Ammon's horn (tissue), 1 donor: ENCODE measurements at regions not wholly inside any gene's neighbourhood (a gene's known extent, or its start where the extent isn't known, plus 50 kb on each side); places are given as distances from the start of the nearest gene placed in this dataset.
"Not testable (repeated sequence)": the region's sequence is repeated elsewhere in the genome, so short reads cannot be mapped to it uniquely, and the experiment has no call there.

Experiments
- DNase-seq: peaks from one replicate; pipeline ENCODE4 v3.0.0-alpha.2; 2016; ENCODE audit warnings: low spot score

DNA sequence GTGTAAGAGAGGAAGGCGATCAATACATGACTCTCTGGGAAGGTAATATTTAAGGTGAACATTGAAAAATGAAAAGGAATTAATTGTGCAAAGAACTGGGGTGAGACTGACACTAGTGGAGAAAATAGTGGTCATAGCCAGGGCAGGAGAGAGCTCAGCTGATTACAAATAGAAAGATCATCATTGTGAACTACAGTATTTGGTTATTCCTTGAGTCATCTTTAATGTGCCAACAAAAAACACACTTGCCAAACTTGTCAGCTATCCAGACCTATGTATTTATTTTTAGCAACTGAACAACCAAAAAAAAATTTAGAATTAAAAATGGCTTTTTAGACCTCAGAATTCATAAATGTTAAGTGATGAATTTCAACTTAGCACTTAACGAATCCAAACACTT is 749.8 kb upstream of the CDH9 start:
- DNase-seq, result no peak

DNA sequence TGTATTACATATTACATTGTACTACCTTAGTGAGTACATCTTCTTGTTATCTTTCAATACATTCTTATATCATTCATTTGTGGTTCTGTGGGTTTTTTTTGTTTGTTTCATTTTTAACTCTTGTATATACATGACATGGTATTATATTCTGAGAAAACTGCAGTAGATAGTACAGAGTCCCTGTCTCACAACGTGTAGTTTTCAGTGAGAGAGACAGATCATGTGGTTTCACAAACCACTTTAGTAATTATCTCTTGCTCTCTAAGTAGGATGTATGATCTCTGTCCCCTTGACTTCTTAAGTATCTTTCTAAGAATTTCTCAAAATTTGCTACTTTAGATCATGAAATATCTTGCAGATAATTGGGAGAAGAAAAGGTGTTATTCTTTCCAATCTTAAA is 745.9 kb upstream of the CDH9 start:
- DNase-seq, result no peak

DNA sequence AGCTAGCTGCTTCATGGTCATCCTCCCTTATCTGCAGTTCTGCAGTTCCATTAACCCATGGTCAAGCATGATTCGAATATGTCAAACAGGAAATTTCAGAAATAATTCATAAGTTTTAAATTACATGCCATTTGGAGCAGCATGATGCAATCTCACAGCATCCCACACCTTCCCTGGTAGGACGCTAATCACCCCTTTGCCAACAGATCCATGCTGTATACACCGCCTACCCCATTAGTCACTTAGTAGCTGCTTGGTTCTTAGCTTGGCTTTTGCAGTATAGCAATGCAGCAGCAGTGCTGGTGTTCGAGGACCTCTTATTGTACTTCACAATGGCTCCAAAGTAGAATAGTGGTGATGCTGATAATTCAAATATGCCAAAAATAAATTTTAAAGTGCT is 739.7 kb upstream of the CDH9 start:
- peak; percentile 63 for DNase-seq

DNA sequence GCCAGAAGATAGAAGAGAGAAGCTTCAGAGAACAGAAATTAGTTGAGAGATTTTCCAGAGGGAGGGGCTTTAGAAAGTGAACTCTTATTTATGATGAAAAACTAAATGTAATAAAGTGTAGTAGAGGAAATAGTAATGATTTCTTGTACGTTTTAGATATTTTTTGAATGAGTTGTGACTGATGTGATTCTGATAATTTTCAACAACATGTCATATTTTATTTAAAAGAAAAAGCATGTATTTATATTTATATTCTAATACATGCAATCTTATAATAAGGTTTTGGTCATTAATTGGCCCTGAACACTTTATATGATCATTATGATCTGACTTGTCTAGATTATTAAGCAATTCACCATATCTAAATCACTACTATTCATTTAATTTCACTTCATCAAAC is 735.2 kb upstream of the CDH9 start:
- no peak for DNase-seq

DNA sequence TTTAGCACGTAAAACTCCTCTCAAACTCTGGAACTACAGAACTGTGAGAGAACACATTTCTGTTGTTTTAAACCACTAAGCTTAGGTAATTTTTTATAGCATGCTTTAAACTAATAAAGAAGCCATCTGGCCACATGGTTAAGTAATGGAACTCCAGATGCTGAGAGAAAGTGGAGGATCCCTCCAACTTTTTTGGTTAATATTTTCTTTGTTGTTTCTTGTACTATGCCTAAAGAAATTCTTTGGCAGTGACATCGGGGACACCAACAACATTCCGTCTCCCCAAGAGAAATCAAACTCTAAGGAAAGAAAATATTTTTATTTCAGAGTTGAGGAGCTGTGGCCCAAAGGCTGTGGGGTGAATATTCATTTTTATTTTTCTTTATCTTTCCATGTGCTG is 734.8 kb upstream of the CDH9 start:
- no peak for DNase-seq

DNA sequence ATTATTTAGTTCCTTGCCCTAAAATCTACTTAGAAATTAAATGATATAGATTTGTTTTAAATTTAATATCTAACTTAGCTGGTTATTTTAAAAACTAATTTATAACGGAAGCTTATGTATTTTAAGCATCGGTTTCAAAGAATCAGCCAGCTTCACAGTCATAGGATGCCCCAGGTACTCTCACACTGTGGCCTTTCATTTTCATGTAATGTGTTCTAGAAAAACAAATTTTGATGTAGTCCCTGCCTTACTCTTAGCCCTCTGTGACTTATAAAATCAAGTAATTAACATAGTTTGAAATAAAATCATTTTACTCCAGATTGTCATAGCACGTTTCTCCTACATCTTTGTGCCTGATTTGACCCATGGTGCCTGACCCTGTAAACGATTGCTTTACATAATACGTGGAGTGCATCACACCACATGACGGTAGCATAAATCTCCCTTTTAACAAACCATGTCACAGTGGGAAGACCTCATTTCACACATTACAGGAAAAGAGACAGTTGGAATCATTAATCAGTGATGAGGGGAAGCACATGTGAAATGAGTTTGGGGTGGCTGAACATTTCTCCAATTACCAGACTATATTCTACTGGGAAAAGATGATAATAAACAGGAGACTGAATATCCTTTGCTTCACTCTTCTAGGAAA is 731.5 kb upstream of the CDH9 start:
- no peak for DNase-seq

DNA sequence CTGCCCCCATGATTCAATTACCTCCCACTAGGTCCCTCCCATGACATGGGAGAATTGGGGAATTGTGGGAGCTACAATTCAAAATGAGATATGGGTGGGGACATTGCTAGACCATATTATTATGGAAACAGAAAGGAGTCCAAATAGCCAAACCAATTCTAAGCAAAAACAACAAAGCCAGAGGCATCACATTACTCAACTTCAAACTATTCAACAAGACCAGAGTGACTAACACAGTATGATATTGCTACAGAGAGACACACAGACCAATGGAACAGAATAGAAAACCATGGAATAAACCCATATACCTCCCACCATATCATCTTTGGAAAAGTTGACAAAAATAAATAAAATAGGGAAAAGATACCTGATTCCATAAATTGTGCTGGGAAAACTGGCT is 710.5 kb upstream of the CDH9 start:
- DNase-seq, result no peak

DNA sequence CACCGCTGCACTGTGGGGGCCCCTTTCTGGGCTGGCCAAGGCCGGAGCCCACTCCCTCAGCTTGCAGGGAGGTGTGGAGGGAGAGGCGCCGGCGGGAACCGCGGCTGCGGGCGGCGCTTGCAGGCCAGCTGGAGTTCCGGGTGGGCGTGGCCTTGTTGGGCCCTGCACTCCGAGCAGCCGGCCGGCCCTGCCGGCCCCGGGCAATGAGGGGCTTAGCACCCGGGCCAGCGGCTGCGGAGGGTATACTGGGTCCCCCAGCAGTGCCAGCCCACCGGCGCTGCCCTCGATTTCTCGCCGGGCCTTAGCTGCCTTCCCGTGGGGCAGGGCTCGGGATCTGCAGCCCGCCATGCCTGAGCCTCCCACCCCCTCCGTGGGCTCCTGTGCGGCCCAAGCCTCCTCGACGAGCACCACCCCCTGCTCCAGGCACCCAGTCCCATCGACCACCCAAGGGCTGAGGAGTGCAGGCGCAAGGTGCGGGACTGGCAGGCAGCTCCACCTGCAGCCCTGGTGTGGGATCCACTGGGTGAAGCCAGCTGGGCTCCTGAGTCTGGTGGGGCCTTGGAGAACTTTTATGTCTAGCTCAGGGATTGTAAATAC is 705.1 kb upstream of the CDH9 start:
- not testable (repeated sequence) for DNase-seq

DNA sequence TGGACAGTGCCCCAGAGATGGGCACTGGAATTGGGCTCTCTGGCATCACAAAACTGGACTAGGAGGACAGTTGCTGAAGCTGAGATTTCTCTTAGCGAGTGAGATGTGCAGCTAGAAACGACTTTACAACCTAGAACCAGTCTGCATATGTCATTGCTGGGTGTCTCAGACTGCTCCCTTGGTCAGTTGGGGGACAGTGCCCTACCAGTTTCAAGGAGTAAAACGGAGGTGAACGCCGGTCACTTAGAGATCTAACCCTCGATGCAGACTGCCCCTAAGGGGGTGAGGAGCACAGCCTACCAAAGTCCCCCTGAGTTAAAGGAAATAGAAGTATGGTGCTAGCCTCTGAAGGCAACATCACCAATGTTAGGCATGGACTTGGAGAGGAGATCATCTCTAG is 704.4 kb upstream of the CDH9 start:
- DNase-seq, result no peak

DNA sequence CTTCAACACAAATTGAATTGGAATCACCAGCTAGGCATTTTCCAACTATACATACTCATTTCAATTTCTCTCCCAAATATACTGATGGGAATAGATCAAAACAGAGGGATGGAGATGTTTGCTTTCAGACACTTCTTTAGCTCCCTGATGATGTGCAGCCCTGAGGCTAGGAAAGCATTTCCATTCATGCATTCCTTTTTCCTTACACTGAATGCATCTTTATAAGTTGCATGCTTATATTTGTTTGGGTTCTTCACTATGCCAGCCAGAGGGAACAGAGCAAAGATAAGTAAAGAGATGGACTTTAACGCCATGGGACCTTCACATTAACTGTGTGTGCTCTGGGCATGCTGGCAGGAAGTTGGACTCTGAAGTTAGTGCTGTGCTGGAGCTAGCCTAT is 696.5 kb upstream of the CDH9 start:
- no peak for DNase-seq

DNA sequence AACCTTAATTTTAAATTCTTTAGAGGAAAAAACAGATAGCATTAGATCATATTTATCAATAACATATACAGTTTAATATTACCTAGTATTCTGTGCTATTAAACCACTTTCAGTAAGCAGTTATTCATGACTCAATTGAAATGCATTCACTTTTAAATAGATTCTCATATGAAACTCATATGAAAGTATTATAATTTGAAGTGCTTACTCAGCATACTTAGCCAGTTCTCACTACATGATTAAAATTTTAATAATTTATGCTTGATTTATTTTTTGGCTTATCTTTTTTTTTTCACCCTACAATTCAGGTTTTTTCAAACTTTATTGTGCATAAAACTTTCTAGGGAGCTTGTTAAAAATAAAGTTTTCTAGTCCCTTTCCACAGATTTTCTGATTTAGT is 694.9 kb upstream of the CDH9 start:
- DNase-seq, result no peak

DNA sequence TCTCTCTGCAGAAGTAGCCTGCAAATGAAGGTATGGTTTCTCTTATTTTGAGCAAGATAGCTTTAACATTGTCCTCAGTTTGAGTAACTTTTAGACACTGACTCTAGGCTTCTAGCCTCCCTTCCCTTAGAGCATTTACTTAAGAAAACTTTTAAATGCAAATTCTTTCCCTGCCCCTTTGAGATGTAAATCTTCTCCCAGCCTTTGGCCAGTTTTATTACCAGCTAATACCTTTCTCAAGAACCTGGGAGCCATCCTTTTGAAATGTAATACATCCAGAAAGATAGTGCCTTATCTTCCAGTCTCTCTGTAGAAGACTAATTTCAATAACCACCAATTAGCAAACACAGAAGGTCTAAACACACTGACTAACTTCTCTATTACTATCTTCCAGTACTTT is 688.9 kb upstream of the CDH9 start:
- DNase-seq, result no peak

DNA sequence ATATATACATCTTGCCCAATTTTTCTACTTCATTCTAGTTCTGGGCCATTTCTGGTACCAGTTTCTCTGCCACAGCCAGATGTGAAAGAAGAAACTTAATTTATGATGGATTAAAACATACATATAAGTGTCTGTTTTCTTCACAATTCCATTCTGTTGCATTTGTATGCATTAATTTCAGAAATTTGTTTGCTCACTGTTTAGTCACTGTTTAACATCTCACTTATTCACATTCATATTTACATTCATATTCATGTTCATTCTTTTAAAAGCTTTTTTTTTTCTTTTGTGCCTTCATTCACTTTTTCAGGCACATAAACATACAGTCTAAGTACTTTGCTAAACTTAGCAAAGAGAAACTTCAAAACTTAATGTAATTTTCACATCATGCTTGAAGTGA is 684.0 kb upstream of the CDH9 start:
- no peak for DNase-seq

DNA sequence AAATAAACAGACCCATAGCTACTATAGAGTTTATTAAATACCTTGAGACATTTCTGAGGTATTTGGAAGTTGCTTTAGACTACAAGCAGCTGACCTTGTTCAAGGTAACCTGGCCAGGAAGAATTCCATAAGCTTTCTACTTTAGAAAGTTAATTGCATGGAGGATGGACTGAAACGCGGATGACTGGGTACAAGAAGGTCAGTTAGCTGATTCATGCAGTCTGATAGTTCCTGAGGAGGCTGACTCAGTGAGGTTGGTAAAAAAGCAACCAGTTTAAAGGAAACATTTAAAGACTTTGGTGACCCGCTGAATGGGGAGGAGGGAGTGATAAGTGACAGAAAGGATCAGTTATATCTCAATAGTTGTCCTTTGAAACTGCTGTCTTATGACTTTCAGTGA is 670.1 kb upstream of the CDH9 start:
- DNase-seq, result no peak

DNA sequence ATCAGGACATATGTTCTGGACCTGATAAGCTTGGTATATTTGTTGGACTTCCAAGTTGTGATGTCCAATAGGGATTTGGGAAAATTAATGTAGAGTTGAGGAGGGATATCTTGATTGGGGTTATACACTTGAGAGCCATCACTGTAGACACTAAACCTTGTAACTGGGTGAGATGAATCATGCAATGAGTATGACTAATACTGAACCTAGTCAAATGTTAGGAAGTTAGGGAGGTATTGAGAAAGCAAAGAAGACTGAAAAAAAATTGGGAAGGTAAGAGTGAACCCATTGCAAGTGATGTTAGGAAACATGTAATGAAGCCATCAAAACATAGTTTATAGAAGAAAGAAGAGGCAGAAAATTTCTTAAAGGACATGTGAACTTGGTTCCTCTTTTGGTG is 668.4 kb upstream of the CDH9 start:
- no peak for DNase-seq

DNA sequence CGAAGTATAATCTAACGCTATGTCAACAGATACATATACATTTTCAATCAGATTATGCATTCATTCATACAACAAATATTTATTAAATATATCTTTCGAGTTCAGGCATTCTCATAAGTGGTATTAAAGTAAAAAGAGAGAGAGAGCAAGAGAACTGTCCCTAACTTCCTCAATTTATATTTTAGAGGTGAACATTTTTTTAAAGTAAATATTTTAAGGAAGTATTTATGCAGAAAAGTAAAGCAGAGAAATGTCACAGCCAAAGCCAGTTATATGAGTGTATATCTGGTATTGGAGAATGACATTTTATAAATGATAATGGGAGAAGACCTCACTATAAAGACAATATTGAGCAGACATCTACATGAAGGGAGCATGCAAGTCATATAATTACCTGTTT is 667.3 kb upstream of the CDH9 start:
- no peak for DNase-seq

DNA sequence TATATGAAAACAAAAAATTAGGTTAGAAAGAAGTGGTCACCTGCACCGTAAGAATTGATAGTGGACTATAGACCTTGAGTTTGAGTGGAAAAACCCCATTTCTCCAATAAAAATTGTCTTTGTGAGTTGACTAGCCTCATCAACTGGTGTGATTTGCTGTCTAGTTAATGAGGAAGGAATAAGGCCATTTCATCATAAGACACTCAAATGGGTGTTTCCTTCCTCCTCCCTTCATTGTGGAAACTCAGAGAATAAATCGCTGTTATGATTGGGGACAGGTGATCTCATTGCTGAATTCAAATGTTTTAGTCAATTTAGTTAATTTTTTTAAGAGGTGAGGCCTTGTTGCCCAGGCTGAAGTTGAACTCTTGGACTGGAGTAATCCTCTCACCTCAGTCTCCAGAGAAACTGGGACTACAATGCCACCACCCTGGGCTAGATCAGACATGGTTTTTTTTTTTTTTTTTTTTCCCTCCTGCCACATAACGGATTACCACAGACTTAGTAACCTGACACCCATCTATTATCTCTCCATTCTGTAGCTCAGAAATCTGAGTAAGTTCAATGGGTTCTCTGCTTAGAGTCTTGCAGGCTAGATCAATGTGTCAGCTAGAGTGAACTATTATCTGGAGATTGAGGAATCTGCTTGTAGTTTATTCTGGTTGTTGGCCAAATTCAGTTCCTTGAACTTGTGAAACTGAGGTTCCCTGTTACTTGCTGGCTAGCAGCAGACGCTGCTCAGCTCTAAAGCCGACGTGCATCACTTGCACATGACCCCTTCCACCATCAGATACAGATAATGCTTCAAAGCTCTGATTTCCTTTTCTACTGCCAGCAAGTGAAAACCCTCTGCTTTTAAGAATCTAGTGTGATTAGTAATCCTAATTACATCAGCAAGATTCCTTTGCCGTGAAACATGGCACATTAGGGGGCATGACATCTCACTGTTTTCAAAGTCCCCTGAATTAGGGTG is 663.8 kb upstream of the CDH9 start:
- DNase-seq, result no peak

DNA sequence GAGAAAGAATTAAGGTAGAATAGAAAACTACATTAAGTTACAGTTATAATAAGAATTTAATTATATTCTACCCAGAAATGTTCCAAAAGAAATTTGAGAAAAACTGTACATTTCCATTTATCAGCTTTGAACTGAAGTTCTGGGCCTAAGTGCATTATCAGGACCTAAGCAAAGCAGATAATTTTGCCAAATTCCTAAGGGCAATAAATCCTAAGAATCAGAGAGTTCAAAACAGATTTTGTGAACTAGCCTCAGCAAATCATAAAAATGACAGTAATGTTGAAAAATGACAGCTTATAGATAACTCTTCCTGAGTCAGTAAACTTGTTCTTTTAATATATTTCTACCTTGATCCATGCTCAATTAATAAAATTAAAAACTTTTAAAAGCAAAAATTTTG is 662.1 kb upstream of the CDH9 start:
- DNase-seq, result no peak

DNA sequence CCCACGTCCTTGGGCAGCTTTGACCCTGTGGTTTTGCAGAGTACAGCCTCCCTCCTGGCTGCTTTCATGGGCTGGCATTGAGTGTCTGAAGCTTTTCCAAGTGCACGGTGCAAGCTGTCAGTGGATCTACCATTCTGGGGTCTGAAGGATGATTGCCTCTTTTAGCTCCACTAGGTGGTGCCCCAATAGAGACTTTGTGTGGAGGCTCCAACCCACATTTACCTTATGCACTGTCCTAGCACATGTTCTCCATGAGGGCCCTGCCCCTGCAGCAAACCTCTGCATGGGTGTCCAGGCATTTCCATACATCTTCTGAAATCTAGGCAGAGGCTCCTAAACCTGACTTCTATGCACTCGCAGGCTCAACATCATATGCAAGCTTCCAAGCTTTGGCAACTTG is 644.2 kb upstream of the CDH9 start:
- no peak for DNase-seq

DNA sequence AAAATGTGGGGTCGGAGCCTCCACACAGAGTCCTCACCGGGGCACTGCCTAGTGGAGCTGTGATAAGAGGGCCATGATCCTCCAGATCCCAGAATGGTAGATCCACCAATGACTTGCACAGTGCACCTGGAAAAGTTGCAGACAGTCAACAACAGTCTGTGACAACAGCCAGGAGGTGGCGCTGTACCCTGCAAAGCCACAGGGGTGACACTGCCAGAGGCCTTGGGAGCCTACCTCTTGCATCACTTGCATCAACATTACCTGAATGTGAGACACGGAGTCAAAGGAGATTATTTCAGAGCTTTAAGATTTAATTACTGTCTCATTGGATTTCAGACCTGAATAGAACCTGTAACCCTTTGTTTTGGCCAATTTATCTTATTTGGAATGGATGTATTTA is 614.1 kb upstream of the CDH9 start:
- DNase-seq, result no peak

DNA sequence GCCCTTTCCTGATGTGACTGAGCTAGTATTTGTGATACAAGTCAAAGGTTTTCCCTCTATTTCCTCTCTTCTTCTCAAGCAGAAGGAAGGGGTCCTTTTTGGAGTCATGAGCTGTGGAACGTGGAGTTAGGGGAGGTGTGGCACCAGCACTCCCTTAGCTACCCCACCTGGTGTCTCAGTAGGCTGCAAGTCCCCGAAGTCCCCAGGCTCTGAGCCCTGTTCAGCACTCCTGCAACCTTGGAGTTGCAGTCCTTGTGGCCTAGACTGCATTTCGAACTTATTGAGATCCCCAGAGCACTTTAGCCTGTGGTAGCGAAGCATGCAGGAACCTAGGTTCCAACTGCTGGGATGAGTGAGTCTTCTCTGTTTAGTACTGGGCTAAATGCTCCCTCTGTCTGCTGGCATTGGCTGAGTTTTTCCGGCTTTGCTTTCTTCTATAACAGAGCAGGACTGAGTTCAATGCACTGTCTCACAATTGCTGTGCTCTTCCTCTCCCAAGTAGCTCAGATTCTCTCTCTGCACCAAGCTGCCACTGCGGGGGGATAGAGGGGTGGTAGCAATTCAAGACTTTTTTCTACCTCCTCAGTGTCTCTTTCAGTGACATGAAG is 600.7 kb upstream of the CDH9 start:
- DNase-seq, result no peak

DNA sequence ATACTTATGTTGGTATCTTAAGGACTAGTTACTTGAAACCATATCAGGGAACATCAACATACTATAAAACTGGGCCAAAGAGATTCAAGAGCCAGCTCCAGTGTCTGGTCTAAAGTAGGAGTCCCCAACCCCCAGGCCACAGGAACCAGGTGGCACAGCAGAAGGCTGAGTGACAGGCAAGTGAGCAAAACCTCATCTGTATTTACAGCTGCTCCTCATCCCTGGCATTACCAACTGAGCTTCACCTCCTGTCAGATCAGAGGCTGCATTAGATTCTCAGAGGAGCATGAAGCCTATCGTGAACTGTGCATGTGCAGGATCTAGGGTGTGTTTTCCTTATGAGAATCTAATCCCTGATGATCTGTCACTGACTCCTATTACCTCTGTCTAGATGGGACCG is 581.6 kb upstream of the CDH9 start:
- DNase-seq, result no peak

DNA sequence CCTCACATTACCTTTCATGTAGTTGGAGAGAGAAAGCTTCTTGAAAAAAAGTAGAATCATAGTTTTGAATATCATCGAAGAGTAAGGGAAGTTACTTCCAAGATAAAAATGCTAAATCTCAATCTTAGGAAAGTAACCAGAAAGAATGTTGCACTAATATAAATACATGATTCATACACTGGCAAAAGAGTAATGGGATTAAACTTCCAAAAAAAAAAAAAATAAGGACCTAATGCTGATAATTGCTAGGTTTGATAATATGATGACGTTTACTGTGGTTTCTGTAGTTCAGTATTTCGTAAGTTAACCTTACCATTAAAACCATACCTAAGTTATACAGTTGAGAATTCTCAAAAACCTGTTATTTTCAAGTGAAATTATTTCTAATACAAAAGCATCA is 573.8 kb upstream of the CDH9 start:
- no peak for DNase-seq
